Liver (tissue), 8 donors: ENCODE measurements at regions not wholly inside any gene's neighbourhood (a gene's known extent, or its start where the extent isn't known, plus 50 kb on each side); places are given as distances from the start of the nearest gene placed in this dataset. TPM values are rescaled to one million over a fixed set of nuclear protein-coding genes. Genes with fewer than 3 reads are reported as not detected.

Experiments
- DNase-seq: peaks from one replicate; pipeline ENCODE4 v3.0.0-alpha.2; 2017; ENCODE audit warnings: low spot score
- H3K27ac ChIP-seq, 2 donors: one replicate each; pipeline ENCODE4 v1.7.0; 2013; ENCODE audit warnings: inconsistent platforms in 2 of 2, low read length in 2 of 2, control low read depth in 1 of 2, low read depth in 1 of 2, mild to moderate bottlenecking in 1 of 2
- H3K27me3 ChIP-seq, 4 donors: one replicate each; pipeline versions ENCODE4 v1.6.1 to v1.7.0; 2013; ENCODE audit warnings: low read length in 3 of 4, inconsistent platforms in 1 of 4, mild to moderate bottlenecking in 1 of 4, moderate library complexity in 1 of 4; ENCODE audit not compliant: control insufficient read depth in 4 of 4, insufficient read depth in 4 of 4
- H3K36me3 ChIP-seq, 4 donors: one replicate each; pipeline versions ENCODE4 v1.6.1 to v1.7.0; 2013; ENCODE audit warnings: low read length in 3 of 4, mild to moderate bottlenecking in 3 of 4, low read depth in 1 of 4, moderate library complexity in 1 of 4; ENCODE audit not compliant: control insufficient read depth in 4 of 4, insufficient read depth in 3 of 4
- H3K4me1 ChIP-seq, 4 donors: one replicate each; pipeline versions ENCODE4 v1.6.1 to v1.7.0; 2013; ENCODE audit warnings: low read length in 3 of 4, mild to moderate bottlenecking in 3 of 4, moderate library complexity in 1 of 4; ENCODE audit not compliant: control insufficient read depth in 4 of 4, insufficient read depth in 4 of 4
- H3K4me3 ChIP-seq, 3 donors: one replicate each; pipeline versions ENCODE4 v1.6.1 to v1.7.0; 2013; ENCODE audit warnings: low read length in 3 of 3, control low read depth in 1 of 3, low read depth in 1 of 3, mild to moderate bottlenecking in 1 of 3
- H3K9ac ChIP-seq, 2 donors: one replicate each; pipeline ENCODE4 v1.7.0; 2013; ENCODE audit warnings: low read length in 2 of 2, mild to moderate bottlenecking in 2 of 2, moderate library complexity in 2 of 2, control low read depth in 1 of 2, low read depth in 1 of 2
- H3K9me3 ChIP-seq, 4 donors: one replicate each; pipeline versions ENCODE4 v1.6.1 to v1.7.0; 2013; ENCODE audit warnings: low read length in 3 of 4; ENCODE audit not compliant: control insufficient read depth in 4 of 4
- HNF4A ChIP-seq, 2 donors: conservative IDR thresholded peaks; 2 replicates each; pipeline ENCODE4 v1.6.1; 2016; ENCODE audit warnings: antibody characterized with exemption in 2 of 2, mild to moderate bottlenecking in 2 of 2
- HNF4G ChIP-seq: IDR thresholded peaks from 2 replicates; pipeline ENCODE4 v1.6.1; 2016; ENCODE audit warnings: antibody characterized with exemption
- JUND ChIP-seq, 2 donors: IDR thresholded peaks; 2 replicates each; pipeline ENCODE4 v1.6.1; 2016; ENCODE audit warnings: antibody characterized with exemption in 2 of 2
- NR2F2 ChIP-seq: IDR thresholded peaks from 2 replicates; pipeline ENCODE4 v1.6.1; 2016; ENCODE audit warnings: antibody characterized with exemption
- RAD21 ChIP-seq, 2 donors: IDR thresholded peaks; 2 replicates each; pipeline ENCODE4 v1.6.1; 2016; ENCODE audit warnings: antibody characterized with exemption in 2 of 2, mild to moderate bottlenecking in 2 of 2
- REST ChIP-seq: IDR thresholded peaks from 2 replicates; pipeline ENCODE4 v1.6.1; 2016; ENCODE audit warnings: antibody characterized with exemption, mild to moderate bottlenecking
- SP1 ChIP-seq: IDR thresholded peaks from 2 replicates; pipeline ENCODE4 v1.6.1; 2018; ENCODE audit warnings: antibody characterized with exemption, mild to moderate bottlenecking
- TAF1 ChIP-seq: conservative IDR thresholded peaks from 2 replicates; pipeline ENCODE4 v1.6.1; 2016; ENCODE audit warnings: antibody characterized with exemption, mild to moderate bottlenecking
- YY1 ChIP-seq: IDR thresholded peaks from 2 replicates; pipeline ENCODE4 v1.6.1; 2016; ENCODE audit warnings: antibody characterized with exemption, mild to moderate bottlenecking
- ZBTB33 ChIP-seq: IDR thresholded peaks from 2 replicates; pipeline ENCODE4 v1.6.1; 2016; ENCODE audit warnings: antibody characterized with exemption
- WGBS: extraction: QIAGEN DNeasy Blood & Tissue Kit; methylation state at CpG from one replicate; pipeline ENCODE4 v1.1.7; 2013; 5-methylcytosine and 5-hydroxymethylcytosine counted together
- small RNA-seq: library from RNA; depleted of rRNA; stranded (forward); fragments of <200 nt; gene quantifications from one replicate; pipeline ENCODE3, GENCODE V24; 2014
- TF ChIP-seq, protein P1 (sequence below): IDR thresholded peaks from 2 replicates; pipeline ENCODE4 v1.6.1; 2016; ENCODE audit warnings: antibody characterized with exemption
- TF ChIP-seq, protein P2 (sequence below): IDR thresholded peaks from 2 replicates; pipeline ENCODE4 v1.6.1; 2016; ENCODE audit warnings: antibody characterized with exemption
- donor health status: healthy.
- donor health status: healthy.
- donor health status: healthy.
- donor health status: healthy.

- TF ChIP-seq HNF4A (conservative IDR thresholded peaks at IDR 0.05) (no peak), HNF4G (no peak), RAD21 (IDR thresholded peaks at IDR 0.05) (no peak), REST (no peak)
These were observed 579.9 kb downstream of the CDH18 start (continued) for GRCh38 chr5:19408149-19408548.

- TF ChIP-seq REST = no peak
- TF ChIP-seq YY1 = no peak
- TF ChIP-seq RAD21 (IDR thresholded peaks at IDR 0.05) = no peak
- TF ChIP-seq, protein P1, sequence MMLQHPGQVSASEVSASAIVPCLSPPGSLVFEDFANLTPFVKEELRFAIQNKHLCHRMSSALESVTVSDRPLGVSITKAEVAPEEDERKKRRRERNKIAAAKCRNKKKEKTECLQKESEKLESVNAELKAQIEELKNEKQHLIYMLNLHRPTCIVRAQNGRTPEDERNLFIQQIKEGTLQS = no peak
- TF ChIP-seq, protein P2, sequence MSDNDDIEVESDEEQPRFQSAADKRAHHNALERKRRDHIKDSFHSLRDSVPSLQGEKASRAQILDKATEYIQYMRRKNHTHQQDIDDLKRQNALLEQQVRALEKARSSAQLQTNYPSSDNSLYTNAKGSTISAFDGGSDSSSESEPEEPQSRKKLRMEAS = no peak
- TF ChIP-seq JUND (IDR thresholded peaks at IDR 0.05) = no peak
- no peak for TF ChIP-seq HNF4A (conservative IDR thresholded peaks at IDR 0.05)
- TF ChIP-seq TAF1 = no peak
- no peak for TF ChIP-seq NR2F2
- TF ChIP-seq ZBTB33 = no peak
- no peak for TF ChIP-seq SP1
- Histone ChIP-seq H3K4me1 (no peaks in the 10 kb centered on the region), H3K9me3 (no peaks in the 10 kb centered on the region), H3K9ac (no peak overlapping the region), H3K27me3 (no peaks in the 10 kb centered on the region), H3K4me3 (no peak overlapping the region), H3K27ac (no peak overlapping the region), H3K36me3 (no peaks in the 10 kb centered on the region)
- DNase-seq = no peak
- WGBS = 64% methylated on average over 3 of the region's 3 CpGs
These were observed 576.1 kb downstream of the CDH18 start for GRCh38 chr5:19411936-19412335.

Small RNA genes in the stretch of these regions (small RNA-seq; reads per million reads assigned to genes)
- not detected for gene AC025768.1
- gene RF00017 = not detected
- gene RF00136 = 0.11 reads per million
- gene RN7SL58P = not detected
